ENCODE measurements at regions not wholly inside any gene's neighbourhood (a gene's known extent, or its start where the extent isn't known, plus 50 kb on each side); places are given as distances from the start of the nearest gene placed in this dataset.

- TF ChIP-seq EP300 (IDR thresholded peaks at IDR 0.05; ENCODE audit: borderline replicate concordance) (no peak), REST (IDR thresholded peaks at IDR 0.05; ENCODE audit: low read depth) (no peak), MAX (IDR thresholded peaks at IDR 0.05) (no peak), NFIC (IDR thresholded peaks at IDR 0.05) (no peak), YY1 (IDR thresholded peaks at IDR 0.05; ENCODE audit: low read depth) (no peak), CREB1 (IDR thresholded peaks at IDR 0.05; ENCODE audit: low read depth) (no peak), TCF12 (IDR thresholded peaks at IDR 0.05; ENCODE audit: low read depth) (no peak)
These were observed 575.7 kb downstream of the SPOCK3 start for GRCh38 chr4:166658585-166658984.

DNA sequence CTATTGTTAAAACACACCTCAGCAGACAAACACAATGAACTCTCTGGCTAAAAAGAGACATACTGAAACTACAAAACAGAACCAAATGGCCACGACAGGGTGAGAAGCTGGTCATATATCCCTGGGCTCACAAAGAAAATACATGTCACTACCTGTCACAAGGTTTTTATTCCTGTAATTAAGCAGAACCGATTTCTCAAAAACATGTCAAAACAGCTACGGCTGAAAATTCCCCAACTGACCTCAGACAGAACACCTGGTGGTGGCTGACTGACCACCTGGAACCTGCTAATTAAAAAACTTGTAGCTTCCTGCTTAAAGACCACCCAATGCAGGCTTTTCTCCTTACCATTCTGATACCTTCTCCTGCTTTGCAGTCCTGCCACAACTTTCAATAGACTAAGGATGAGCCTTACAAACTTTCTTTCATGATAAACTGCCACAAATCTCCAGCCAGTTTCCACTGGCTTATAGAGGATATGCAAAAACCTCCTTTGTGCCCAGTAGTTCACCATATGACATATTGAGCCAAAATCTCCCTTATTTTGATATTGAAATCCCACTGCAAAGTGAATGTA lies 571.9 kb downstream of the SPOCK3 start:
- TF ChIP-seq REST (IDR thresholded peaks at IDR 0.05; ENCODE audit: low read depth): no peak
- no peak for TF ChIP-seq RAD21 (IDR thresholded peaks at IDR 0.05; ENCODE audit: low read depth)
- no peak for TF ChIP-seq EP300 (IDR thresholded peaks at IDR 0.05; ENCODE audit: borderline replicate concordance)
- TF ChIP-seq ZBTB7A (IDR thresholded peaks at IDR 0.05; ENCODE audit: low read depth): no peak
- TF ChIP-seq CREB1 (IDR thresholded peaks at IDR 0.05; ENCODE audit: low read depth): no peak
- TF ChIP-seq TEAD4 (IDR thresholded peaks at IDR 0.05): no peak
- TF ChIP-seq NFIC (IDR thresholded peaks at IDR 0.05): no peak
- TF ChIP-seq TCF12 (IDR thresholded peaks at IDR 0.05; ENCODE audit: low read depth): no peak
- no peak for TF ChIP-seq EGR1 (IDR thresholded peaks at IDR 0.05)
- no peak for TF ChIP-seq TAF1 (IDR thresholded peaks at IDR 0.05; ENCODE audit: low read depth)
- no peak for TF ChIP-seq FOXM1 (IDR thresholded peaks at IDR 0.05; ENCODE audit: borderline replicate concordance, low read depth)
- TF ChIP-seq CEBPB (IDR thresholded peaks at IDR 0.05): no peak
- no peak for TF ChIP-seq YY1 (IDR thresholded peaks at IDR 0.05; ENCODE audit: low read depth)
- TF ChIP-seq MAX (IDR thresholded peaks at IDR 0.05): no peak
- TF ChIP-seq, protein P1, sequence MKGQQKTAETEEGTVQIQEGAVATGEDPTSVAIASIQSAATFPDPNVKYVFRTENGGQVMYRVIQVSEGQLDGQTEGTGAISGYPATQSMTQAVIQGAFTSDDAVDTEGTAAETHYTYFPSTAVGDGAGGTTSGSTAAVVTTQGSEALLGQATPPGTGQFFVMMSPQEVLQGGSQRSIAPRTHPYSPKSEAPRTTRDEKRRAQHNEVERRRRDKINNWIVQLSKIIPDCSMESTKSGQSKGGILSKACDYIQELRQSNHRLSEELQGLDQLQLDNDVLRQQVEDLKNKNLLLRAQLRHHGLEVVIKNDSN (IDR thresholded peaks at IDR 0.05): no peak

DNA sequence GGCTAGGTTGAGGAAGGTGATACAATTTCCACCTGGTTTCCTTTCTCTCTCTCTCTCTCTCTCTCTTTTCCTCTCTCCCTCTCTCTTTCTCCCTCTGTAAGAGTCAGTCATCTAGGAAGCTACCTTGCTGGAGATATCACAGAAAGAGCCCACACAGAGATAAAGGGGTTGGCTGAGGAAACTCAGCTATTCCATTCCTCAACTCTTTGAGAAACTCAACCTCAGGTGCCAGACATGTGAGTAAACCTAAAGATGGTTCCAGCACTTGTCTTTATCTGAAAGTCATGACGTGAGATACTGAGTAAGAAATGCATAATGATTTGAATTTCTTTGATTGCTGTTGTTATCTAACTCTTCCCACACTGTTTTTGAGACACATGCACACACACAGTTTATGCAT lies 564.0 kb downstream of the SPOCK3 start:
- TF ChIP-seq FOXM1 (IDR thresholded peaks at IDR 0.05; ENCODE audit: borderline replicate concordance, low read depth): no peak
- no peak for TF ChIP-seq TCF12 (IDR thresholded peaks at IDR 0.05; ENCODE audit: low read depth)
- TF ChIP-seq, protein P1 (IDR thresholded peaks at IDR 0.05): no peak
- no peak for TF ChIP-seq EP300 (IDR thresholded peaks at IDR 0.05; ENCODE audit: borderline replicate concordance)
- no peak for TF ChIP-seq NFIC (IDR thresholded peaks at IDR 0.05)
- TF ChIP-seq MAX (IDR thresholded peaks at IDR 0.05): no peak
- TF ChIP-seq YY1 (IDR thresholded peaks at IDR 0.05; ENCODE audit: low read depth): no peak

DNA sequence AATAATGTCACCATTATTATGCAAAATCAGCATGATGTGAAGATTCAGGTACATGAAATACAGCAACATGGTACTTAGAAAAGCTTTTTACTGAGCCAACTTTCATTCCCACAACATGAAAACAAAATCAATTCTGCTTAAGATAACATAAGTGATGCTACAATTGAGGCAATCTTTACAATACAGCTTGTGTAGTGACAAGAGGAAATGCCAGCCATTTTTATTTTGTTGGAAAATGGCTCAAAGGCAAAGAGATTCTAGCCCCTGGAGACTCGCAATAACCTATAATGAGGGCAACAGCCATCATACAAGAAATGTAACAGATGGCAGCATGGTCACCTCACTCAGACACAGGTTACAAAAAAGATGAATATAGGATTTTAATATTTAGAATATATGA lies 560.4 kb downstream of the SPOCK3 start:
- TF ChIP-seq MAX (IDR thresholded peaks at IDR 0.05): no peak
- TF ChIP-seq FOXM1 (IDR thresholded peaks at IDR 0.05; ENCODE audit: borderline replicate concordance, low read depth): no peak
- no peak for TF ChIP-seq CREB1 (IDR thresholded peaks at IDR 0.05; ENCODE audit: low read depth)
- TF ChIP-seq TAF1 (IDR thresholded peaks at IDR 0.05; ENCODE audit: low read depth): no peak
- TF ChIP-seq RAD21 (IDR thresholded peaks at IDR 0.05; ENCODE audit: low read depth): no peak
- TF ChIP-seq YY1 (IDR thresholded peaks at IDR 0.05; ENCODE audit: low read depth): no peak
- TF ChIP-seq CEBPB (IDR thresholded peaks at IDR 0.05): no peak
- TF ChIP-seq EGR1 (IDR thresholded peaks at IDR 0.05): no peak
- TF ChIP-seq REST (IDR thresholded peaks at IDR 0.05; ENCODE audit: low read depth): no peak
- no peak for TF ChIP-seq NFIC (IDR thresholded peaks at IDR 0.05)
- TF ChIP-seq TCF12 (IDR thresholded peaks at IDR 0.05; ENCODE audit: low read depth): no peak
- TF ChIP-seq, protein P1 (IDR thresholded peaks at IDR 0.05): no peak
- TF ChIP-seq TEAD4 (IDR thresholded peaks at IDR 0.05): no peak
- no peak for TF ChIP-seq EP300 (IDR thresholded peaks at IDR 0.05; ENCODE audit: borderline replicate concordance)
- no peak for TF ChIP-seq ZBTB7A (IDR thresholded peaks at IDR 0.05; ENCODE audit: low read depth)

All from Ishikawa (cell line).